ENCODE measurements at regions not wholly inside any gene's neighbourhood (a gene's known extent, or its start where the extent isn't known, plus 50 kb on each side); places are given as distances from the start of the nearest gene placed in this dataset.

DNA sequence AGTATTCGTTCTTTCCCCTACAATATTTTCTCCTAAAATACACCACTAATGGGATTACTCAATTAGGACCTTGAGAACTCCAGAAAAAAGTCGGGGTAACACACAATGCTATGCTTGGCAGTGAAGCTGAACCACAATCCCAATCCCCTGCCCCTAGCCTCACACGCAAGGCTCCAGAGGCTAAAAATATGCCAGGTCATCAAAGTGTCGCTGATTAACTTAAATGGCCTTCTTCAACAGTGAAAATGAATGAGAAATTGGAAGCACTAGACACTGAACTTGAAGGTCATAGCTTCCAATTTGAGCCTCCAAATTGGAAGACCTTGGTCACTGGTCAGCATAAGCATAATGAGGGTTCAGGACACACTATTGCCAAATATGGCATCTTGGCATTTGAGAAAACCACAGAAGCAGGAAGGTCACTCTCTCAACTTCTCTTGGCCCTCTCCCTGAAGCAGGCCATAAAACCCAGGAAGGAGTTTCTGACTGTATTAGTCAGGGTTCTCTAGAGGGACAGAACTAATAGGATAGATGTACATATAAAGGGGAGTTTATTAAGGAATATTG, 86.0 kb upstream of the SATB2 start:
- TF ChIP-seq, protein P1, sequence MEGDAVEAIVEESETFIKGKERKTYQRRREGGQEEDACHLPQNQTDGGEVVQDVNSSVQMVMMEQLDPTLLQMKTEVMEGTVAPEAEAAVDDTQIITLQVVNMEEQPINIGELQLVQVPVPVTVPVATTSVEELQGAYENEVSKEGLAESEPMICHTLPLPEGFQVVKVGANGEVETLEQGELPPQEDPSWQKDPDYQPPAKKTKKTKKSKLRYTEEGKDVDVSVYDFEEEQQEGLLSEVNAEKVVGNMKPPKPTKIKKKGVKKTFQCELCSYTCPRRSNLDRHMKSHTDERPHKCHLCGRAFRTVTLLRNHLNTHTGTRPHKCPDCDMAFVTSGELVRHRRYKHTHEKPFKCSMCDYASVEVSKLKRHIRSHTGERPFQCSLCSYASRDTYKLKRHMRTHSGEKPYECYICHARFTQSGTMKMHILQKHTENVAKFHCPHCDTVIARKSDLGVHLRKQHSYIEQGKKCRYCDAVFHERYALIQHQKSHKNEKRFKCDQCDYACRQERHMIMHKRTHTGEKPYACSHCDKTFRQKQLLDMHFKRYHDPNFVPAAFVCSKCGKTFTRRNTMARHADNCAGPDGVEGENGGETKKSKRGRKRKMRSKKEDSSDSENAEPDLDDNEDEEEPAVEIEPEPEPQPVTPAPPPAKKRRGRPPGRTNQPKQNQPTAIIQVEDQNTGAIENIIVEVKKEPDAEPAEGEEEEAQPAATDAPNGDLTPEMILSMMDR (IDR thresholded peaks at IDR 0.05), result no peak
- TF ChIP-seq POLR2A (IDR thresholded peaks at IDR 0.05), result no peak

All from thyroid gland (tissue), 4 donors.